ENCODE measurements at regions not wholly inside any gene's neighbourhood (a gene's known extent, or its start where the extent isn't known, plus 50 kb on each side); places are given as distances from the start of the nearest gene placed in this dataset.

- TF ChIP-seq CEBPZ (IDR thresholded peaks at IDR 0.05; ENCODE audit: low read length): no peak
Measured at GRCh38 chr5:152884006-152884405, 478.9 kb upstream of the NMUR2 start (continued).

GRCh38 chr5:152900332-152900731 lies 495.3 kb upstream of the NMUR2 start:
- in situ Hi-C loops (cut with HindIII; ENCODE audit: extremely low pct_ligation_motif_present, low pct_unique_long_range_greater_than_20kb): no loop called here
- CTCF ChIA-PET (ENCODE audit: low intra/inter-chr PET ratio, low total read pairs): no interaction called here
- ATAC-seq: no peak
- Histone ChIP-seq H3K4me2 (ENCODE audit: low read depth, low read length) (no peak overlapping the region), H3K4me3 (replicated peaks in 1 of 3; ENCODE audit: insufficient read depth in 1 of 3, low read depth in 2 of 3, low read length in 3 of 3) (no peak overlapping the region), H3K27ac (ENCODE audit: extremely low read length, insufficient read depth, low read length) (no peak overlapping the region), H3K79me2 (ENCODE audit: insufficient read depth, low read length) (no peaks in the 10 kb centered on the region), H3K27me3 (ENCODE audit: control insufficient read depth in 1 of 2, insufficient read depth in 2 of 2, low read length in 2 of 2) (no peaks in the 10 kb centered on the region), H3K9me3 (ENCODE audit: low read length) (peaks cover 78% of the 10 kb centered on the region), H4K20me1 (ENCODE audit: insufficient read depth, low read length) (no peaks in the 10 kb centered on the region), H3K36me3 (replicated peaks in 1 of 2; ENCODE audit: control insufficient read depth in 1 of 2, insufficient read depth in 2 of 2, low read length in 2 of 2) (no peaks in the 10 kb centered on the region), H3K4me1 (ENCODE audit: insufficient read depth, low read length) (no peaks in the 10 kb centered on the region), H3K9ac (ENCODE audit: insufficient read depth, low read depth, low read length) (no peak overlapping the region), H2AFZ (ENCODE audit: low read length) (no peak overlapping the region)
- no peak for FAIRE-seq
- no TSS peak for BruUV-seq (replicated peaks)
- DNase-seq (ENCODE audit: low spot score): no peak
- WGBS (ENCODE audit: low lambda C conversion rate): 2% methylated on average over 2 of the region's 2 CpGs
- TF ChIP-seq ZNF746 (CRISPR knock-in tag; IDR thresholded peaks at IDR 0.05) (no peak), SNAPC5 (CRISPR knock-in tag; IDR thresholded peaks at IDR 0.05; ENCODE audit: borderline replicate concordance) (no peak), TIGD3 (CRISPR knock-in tag; IDR thresholded peaks at IDR 0.05; ENCODE audit: borderline replicate concordance) (no peak), ONECUT2 (CRISPR knock-in tag; IDR thresholded peaks at IDR 0.05) (no peak)
- intact Hi-C loops (cut with micrococcal nuclease; ENCODE audit: unreplicated experiment): no loop called here
- POLR2A ChIA-PET: no interaction called here
